Transverse colon (tissue), 4 donors: ENCODE measurements at regions not wholly inside any gene's neighbourhood (a gene's known extent, or its start where the extent isn't known, plus 50 kb on each side); places are given as distances from the start of the nearest gene placed in this dataset.
A peak's percentile ranks its signal among the peaks of the same experiment; 100 is the strongest.

ENCODE experiments used
- DNase-seq: peaks from one replicate; pipeline ENCODE4 v3.0.0-alpha.2; 2019
- H3K27ac ChIP-seq, 4 donors: fragments of 200-600 bp; sonication (generic); 2 replicates each; pipeline ENCODE4 v1.5.1; 2016 to 2018; ENCODE audit warnings: inconsistent platforms in 4 of 4
- H3K27me3 ChIP-seq: fragments of 200-600 bp; sonication (generic); 2 replicates; pipeline ENCODE4 v1.5.1; 2017; ENCODE audit warnings: inconsistent platforms
- H3K36me3 ChIP-seq, 4 donors: fragments of 200-600 bp; sonication (generic); 2 replicates each; pipeline ENCODE4 v1.5.1; 2017 to 2019; ENCODE audit warnings: inconsistent platforms in 4 of 4
- H3K4me1 ChIP-seq, 4 donors: fragments of 200-600 bp; sonication (generic); 2 replicates each; pipeline ENCODE4 v1.5.1; 2017 to 2020; ENCODE audit warnings: inconsistent platforms in 4 of 4
- H3K4me3 ChIP-seq, 4 donors: fragments of 200-600 bp; sonication (generic); 1 replicate in 1 of 4; 2 replicates in 3 of 4; pipeline versions ENCODE4 v1.5.1 to v1.6.1; 2017 to 2019; ENCODE audit warnings: inconsistent platforms in 4 of 4
- H3K9me3 ChIP-seq, 2 donors: fragments of 200-600 bp; sonication (generic); 2 replicates each; pipeline ENCODE4 v1.5.1; 2017 to 2019; ENCODE audit warnings: inconsistent platforms in 2 of 2
- EP300 ChIP-seq: sonication (generic); formaldehyde crosslinking; IDR thresholded peaks from one replicate; pipeline ENCODE4 v1.6.1; 2017; ENCODE audit warnings: antibody characterized with exemption, low read depth
- POLR2A ChIP-seq: fragments of 450-650 bp; IDR thresholded peaks from one replicate; pipeline ENCODE4 v1.6.1; 2016; ENCODE audit warnings: antibody characterized with exemption, mild to moderate bottlenecking, moderate library complexity
- POLR2AphosphoS5 ChIP-seq, 3 donors: sonication (generic); formaldehyde crosslinking; IDR thresholded peaks; one replicate each; pipeline ENCODE4 v1.6.1; 2016; ENCODE audit warnings: antibody characterized with exemption in 3 of 3
- WGBS, 2 donors: methylation state at CpG; one replicate each; pipeline ENCODE4 v1.1.5; 2018; ENCODE audit warnings: low coverage in 1 of 2; 5-methylcytosine and 5-hydroxymethylcytosine counted together
- in situ Hi-C, 4 donors: fragments of 200-750 bp; cut with MboI; loops; one replicate each; pipeline versions ENCODE4 v1.15.0 to v1.15.1; 2017; ENCODE audit warnings: low sequenced_read_pairs in 3 of 4, low pct_ligation_motif_present in 1 of 4, low pct_unique_long_range_greater_than_20kb in 1 of 4
- intact Hi-C: fragments of 100-400 bp; cut with DNase I; formaldehyde crosslinking; loops from one replicate; pipeline ENCODE4 v1.15.1; 2023; ENCODE audit warnings: low total_unique reads
- TF ChIP-seq, protein P1 (sequence below), 5 experiments: fragments of 200-600 bp in 3 of 5; fragments of 450-650 bp in 2 of 5; sonication (generic) in 3 of 5; IDR thresholded peaks; 1 replicate in 2 of 5; 2 replicates in 3 of 5; pipeline ENCODE4 v1.5.1; 2016 to 2017; ENCODE audit warnings: antibody characterized with exemption in 5 of 5, inconsistent platforms in 3 of 5, mild to moderate bottlenecking in 2 of 5, moderate library complexity in 1 of 5

DNA sequence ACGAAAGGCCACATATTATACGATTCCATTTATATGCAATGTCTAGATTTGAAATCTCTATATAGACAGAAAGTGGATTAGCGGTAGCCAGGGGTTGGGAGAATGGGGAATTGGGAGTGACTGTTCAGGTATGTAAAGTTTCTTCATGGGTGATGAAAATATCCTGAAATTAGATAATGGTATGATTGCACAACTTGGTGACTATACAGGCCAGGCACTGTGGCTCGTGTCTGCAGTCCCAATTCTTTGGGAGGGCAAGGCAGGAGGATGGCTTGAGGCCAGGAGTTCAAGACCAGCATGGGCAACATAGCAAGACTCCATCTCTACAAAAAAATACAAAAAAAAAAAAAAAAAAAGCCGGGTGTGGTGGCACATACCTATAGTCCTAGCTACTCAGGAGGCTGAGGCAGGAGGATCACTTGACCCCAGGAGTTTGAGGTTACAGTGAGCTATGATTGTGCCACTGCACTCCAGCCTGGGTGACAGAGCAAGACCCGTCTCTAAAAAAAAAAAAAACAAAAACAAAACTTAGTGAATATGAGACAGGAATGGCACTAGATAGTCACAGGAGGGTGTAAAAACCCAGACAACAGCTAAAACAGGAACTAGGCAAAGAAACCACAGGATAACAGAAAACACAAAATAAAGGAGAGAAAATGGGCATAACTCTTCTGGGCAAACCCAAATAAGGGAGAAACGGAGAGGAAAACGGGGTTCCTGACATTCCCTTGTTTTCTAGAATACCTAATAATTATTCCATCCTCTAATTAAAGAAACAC, 72.1 kb upstream of the ZNF618 start:
- in situ Hi-C loops (loop anchor here in 2 of 4 donors (25.0 kb wide), 2 partner anchors 233 to 483 kb away; no protein-coding TSS in a partner anchor), intact Hi-C loops (loop anchor here (2.0 kb wide), 1 partner anchor 235 kb away; no protein-coding TSS in a partner anchor)
- no peaks in the 10 kb centered on the region for H3K27me3 ChIP-seq
- no peaks in the 10 kb centered on the region for H3K9me3 ChIP-seq
- WGBS, 2 donors = 72% methylated on average over 8 of the region's 8 CpGs
- no peak for DNase-seq
- H3K4me1 ChIP-seq = peaks cover 0 to 5% (median 4%) of the 10 kb centered on the region in 4 donors
- no peak overlapping the region for H3K27ac ChIP-seq
- no peak overlapping the region for H3K4me3 ChIP-seq
- TF ChIP-seq POLR2A (no peak), POLR2AphosphoS5 (IDR thresholded peaks at IDR 0.05) (no peak)
- TF ChIP-seq, protein P1, sequence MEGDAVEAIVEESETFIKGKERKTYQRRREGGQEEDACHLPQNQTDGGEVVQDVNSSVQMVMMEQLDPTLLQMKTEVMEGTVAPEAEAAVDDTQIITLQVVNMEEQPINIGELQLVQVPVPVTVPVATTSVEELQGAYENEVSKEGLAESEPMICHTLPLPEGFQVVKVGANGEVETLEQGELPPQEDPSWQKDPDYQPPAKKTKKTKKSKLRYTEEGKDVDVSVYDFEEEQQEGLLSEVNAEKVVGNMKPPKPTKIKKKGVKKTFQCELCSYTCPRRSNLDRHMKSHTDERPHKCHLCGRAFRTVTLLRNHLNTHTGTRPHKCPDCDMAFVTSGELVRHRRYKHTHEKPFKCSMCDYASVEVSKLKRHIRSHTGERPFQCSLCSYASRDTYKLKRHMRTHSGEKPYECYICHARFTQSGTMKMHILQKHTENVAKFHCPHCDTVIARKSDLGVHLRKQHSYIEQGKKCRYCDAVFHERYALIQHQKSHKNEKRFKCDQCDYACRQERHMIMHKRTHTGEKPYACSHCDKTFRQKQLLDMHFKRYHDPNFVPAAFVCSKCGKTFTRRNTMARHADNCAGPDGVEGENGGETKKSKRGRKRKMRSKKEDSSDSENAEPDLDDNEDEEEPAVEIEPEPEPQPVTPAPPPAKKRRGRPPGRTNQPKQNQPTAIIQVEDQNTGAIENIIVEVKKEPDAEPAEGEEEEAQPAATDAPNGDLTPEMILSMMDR (IDR thresholded peaks at IDR 0.05) = no peak
- no peaks in the 10 kb centered on the region for H3K36me3 ChIP-seq

DNA sequence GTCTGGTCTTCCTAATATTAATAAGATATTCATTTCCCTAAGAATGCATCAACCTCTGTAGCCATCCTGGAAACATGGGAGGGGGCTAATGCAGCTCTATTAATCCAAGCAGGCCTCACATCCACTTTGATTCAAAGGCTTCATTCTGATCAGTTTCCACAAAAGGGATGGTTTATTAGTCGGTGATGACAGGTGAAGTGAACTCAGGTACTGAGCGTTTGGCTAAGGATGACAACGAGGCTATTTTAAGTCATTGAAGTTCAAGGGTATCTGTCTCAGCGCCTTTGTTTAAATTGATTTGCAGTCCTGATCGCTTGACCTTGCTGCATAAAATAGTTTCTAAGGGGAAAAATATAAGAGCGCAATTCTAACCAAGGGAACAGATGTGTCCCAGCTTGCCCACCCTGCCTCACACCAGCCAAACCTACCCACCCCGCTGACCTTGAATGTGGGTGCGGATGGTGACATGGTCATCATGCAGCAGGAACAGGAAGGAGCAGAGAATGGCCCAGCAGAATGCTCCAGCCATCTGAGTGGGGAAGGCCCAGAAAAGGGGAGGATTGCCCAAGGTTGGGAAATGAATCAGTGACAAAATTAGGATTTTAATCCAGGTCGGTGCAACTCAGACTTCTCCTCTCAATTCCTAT, 70.5 kb upstream of the ZNF618 start:
- in situ Hi-C loops = loop anchor here in 2 of 4 donors (25.0 kb wide), 2 partner anchors 232 to 482 kb away; no protein-coding TSS in a partner anchor
- Histone ChIP-seq H3K4me3 (no peak overlapping the region), H3K27ac (no peak overlapping the region), H3K9me3 (no peaks in the 10 kb centered on the region), H3K36me3 (no peaks in the 10 kb centered on the region), H3K27me3 (no peaks in the 10 kb centered on the region), H3K4me1 (peaks cover 0 to 5% (median 4%) of the 10 kb centered on the region in 4 donors)
- DNase-seq = no peak
- TF ChIP-seq, protein P1 (IDR thresholded peaks at IDR 0.05) = no peak
- TF ChIP-seq POLR2A (no peak), POLR2AphosphoS5 (IDR thresholded peaks at IDR 0.05) (no peak), EP300 (no peak)
- intact Hi-C loops = no loop called here
- WGBS, 2 donors = 78 to 87% methylated on average over 4 to 9 of the region's 9 CpGs

DNA sequence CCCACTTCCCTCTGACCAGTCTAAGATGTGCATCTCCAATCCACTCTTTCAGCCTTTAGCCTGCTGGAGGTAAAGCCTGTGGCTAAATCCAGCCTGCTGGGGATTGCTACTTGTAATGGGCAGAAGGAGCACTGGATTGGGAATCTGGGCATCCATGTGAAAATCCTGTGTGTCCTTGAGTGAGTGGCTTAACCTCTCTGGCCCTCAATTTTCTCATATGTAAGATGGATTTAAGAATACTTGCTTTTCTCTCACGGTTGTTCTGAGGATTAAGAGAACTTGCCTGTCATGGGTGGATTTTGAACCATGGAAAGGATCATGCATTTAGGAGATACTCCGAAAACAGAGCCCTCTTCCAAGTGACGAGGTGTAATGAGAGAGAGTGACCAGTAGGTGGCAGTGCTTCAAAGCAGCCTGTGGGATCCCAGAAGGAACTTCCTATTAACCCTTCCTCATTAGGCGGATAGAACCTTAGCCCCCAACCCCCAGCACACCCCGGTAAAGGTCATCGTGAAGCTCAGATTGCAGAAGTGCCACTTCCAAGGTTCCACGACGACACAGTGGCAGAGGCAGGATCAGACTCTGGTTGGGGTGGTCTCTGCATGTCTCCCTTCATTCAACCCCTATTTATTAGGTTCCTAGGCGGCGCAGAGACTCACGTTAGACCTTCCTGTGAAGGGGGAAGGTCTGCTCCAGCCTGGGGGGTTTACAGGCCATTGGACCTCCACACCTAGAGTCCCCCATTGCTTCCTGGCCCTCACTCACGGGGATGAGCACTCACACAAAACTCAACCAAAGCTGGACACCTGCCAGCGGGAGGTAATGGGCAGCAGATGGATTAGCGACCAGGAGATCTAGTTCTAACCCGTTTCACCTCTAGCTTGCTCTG, 68.7 kb upstream of the ZNF618 start:
- in situ Hi-C loops = loop anchor here in 2 of 4 donors (25.0 kb wide), 2 partner anchors 230 to 480 kb away; no protein-coding TSS in a partner anchor
- peak; percentile 53 for DNase-seq
- H3K27me3 ChIP-seq = peaks cover 4% of the 10 kb centered on the region
- no peaks in the 10 kb centered on the region for H3K9me3 ChIP-seq
- 10 to 23% methylated on average over 4 to 15 of the region's 15 CpGs for WGBS, 2 donors
- TF ChIP-seq POLR2AphosphoS5 (IDR thresholded peaks at IDR 0.05) (no peak), POLR2A (no peak), EP300 (no peak)
- TF ChIP-seq, protein P1 (IDR thresholded peaks at IDR 0.05) = peak; percentile 81 to 92 (median 88)
- H3K4me1 ChIP-seq = peaks cover 0 to 5% (median 4%) of the 10 kb centered on the region in 4 donors
- H3K27ac ChIP-seq = no peak overlapping the region
- intact Hi-C loops = no loop called here
- peak overlapping the region in 2 of 4 donors; percentile 13 to 18 for H3K4me3 ChIP-seq
- no peaks in the 10 kb centered on the region for H3K36me3 ChIP-seq
